ENCODE measurements at regions not wholly inside any gene's neighbourhood (a gene's known extent, or its start where the extent isn't known, plus 50 kb on each side); places are given as distances from the start of the nearest gene placed in this dataset.

GRCh38 chr3:161557445-161558150 is 61.0 kb downstream of the OTOL1 start:
- DNase-seq, result no peak
- no TSS peak for BruUV-seq (replicated peaks)
- peaks cover 2% of the 10 kb centered on the region; the same call in 1 of the 2 replicates for H3K27me3 ChIP-seq (replicated peaks; ENCODE audit: control insufficient read depth, insufficient read depth, low read length)
- peaks cover 8% of the 10 kb centered on the region for H3K27me3 Mint-ChIP-seq (ENCODE audit: insufficient read depth, unreplicated experiment)
- H3K9me3 ChIP-seq, result no peaks in the 10 kb centered on the region
- no peak overlapping the region for H3K4me3 ChIP-seq (ENCODE audit: low read depth, low read length)
- H3K4me1 ChIP-seq, result no peaks in the 10 kb centered on the region
- H3K9me3 Mint-ChIP-seq (ENCODE audit: unreplicated experiment), result no peaks in the 10 kb centered on the region
- intact Hi-C loops (cut with micrococcal nuclease; ENCODE audit: unreplicated experiment), result no loop called here
- POLR2A ChIA-PET, result no interaction called here
- CTCF ChIA-PET, result no interaction called here
- no peak overlapping the region for H3K4me3 Mint-ChIP-seq (ENCODE audit: unreplicated experiment)
- H3K4me1 Mint-ChIP-seq (ENCODE audit: low read depth, unreplicated experiment), result no peaks in the 10 kb centered on the region
- H3K27ac Mint-ChIP-seq (ENCODE audit: unreplicated experiment), result no peak overlapping the region
- H3K36me3 ChIP-seq (ENCODE audit: control insufficient read depth, insufficient read depth, low read length), result no peaks in the 10 kb centered on the region
- TF ChIP-seq CTCF (IDR thresholded peaks at IDR 0.05; ENCODE audit: insufficient read depth in 1 of 2, low read depth in 1 of 2, low read length in 1 of 2, severe bottlenecking in 1 of 2, unreplicated experiment in 1 of 2), result no peak
- no peaks in the 10 kb centered on the region for H3K36me3 Mint-ChIP-seq (ENCODE audit: insufficient read depth, unreplicated experiment)

GRCh38 chr3:161558236-161558635 is 61.6 kb downstream of the OTOL1 start:
- POLR2A ChIA-PET, result no interaction called here
- no peaks in the 10 kb centered on the region for H3K36me3 ChIP-seq (ENCODE audit: control insufficient read depth, insufficient read depth, low read length)

More at GRCh38 chr3:161558236-161558635, 61.6 kb downstream of the OTOL1 start:
- Histone ChIP-seq H3K9me3 (no peaks in the 10 kb centered on the region), H3K4me1 (no peaks in the 10 kb centered on the region), H3K4me3 (ENCODE audit: low read depth, low read length) (no peak overlapping the region), H3K27me3 (replicated peaks; ENCODE audit: control insufficient read depth, insufficient read depth, low read length) (peaks cover 2% of the 10 kb centered on the region; the same call in 1 of the 2 replicates)
- Mint-ChIP-seq H3K9me3 (ENCODE audit: unreplicated experiment) (no peaks in the 10 kb centered on the region), H3K4me3 (ENCODE audit: unreplicated experiment) (no peak overlapping the region), H3K27me3 (ENCODE audit: insufficient read depth, unreplicated experiment) (peaks cover 8% of the 10 kb centered on the region), H3K27ac (ENCODE audit: unreplicated experiment) (no peak overlapping the region), H3K36me3 (ENCODE audit: insufficient read depth, unreplicated experiment) (no peaks in the 10 kb centered on the region), H3K4me1 (ENCODE audit: low read depth, unreplicated experiment) (no peaks in the 10 kb centered on the region)
- intact Hi-C loops (cut with micrococcal nuclease; ENCODE audit: unreplicated experiment), result no loop called here
- no TSS peak for BruUV-seq (replicated peaks)
- CTCF ChIA-PET, result no interaction called here
- TF ChIP-seq CTCF (IDR thresholded peaks at IDR 0.05; ENCODE audit: insufficient read depth in 1 of 2, low read depth in 1 of 2, low read length in 1 of 2, severe bottlenecking in 1 of 2, unreplicated experiment in 1 of 2), result no peak
- no peak for DNase-seq
